Lower lobe of right lung (tissue), 2 donors: ENCODE measurements at regions not wholly inside any gene's neighbourhood (a gene's known extent, or its start where the extent isn't known, plus 50 kb on each side); places are given as distances from the start of the nearest gene placed in this dataset.

Experiments
- ATAC-seq, 2 donors: fragments of 200-7000 bp; cut with Tn5 transposase; one replicate each; pipeline ENCODE4 v1.9.1; 2020 to 2022; ENCODE audit warnings: mild to moderate bottlenecking in 2 of 2, moderate library complexity in 2 of 2
- DNase-seq: peaks from one replicate; pipeline ENCODE4 v3.0.0-alpha.2; 2020
- H3K27ac ChIP-seq: fragments of 200-600 bp; one replicate; pipeline ENCODE4 v1.8.0; 2022
- H3K27me3 ChIP-seq: fragments of 200-600 bp; one replicate; pipeline ENCODE4 v1.8.0; 2022; ENCODE audit warnings: low read depth
- H3K36me3 ChIP-seq: fragments of 200-600 bp; one replicate; pipeline ENCODE4 v1.8.0; 2022; ENCODE audit warnings: mild to moderate bottlenecking
- H3K4me1 ChIP-seq: fragments of 200-600 bp; one replicate; pipeline ENCODE4 v1.8.0; 2022
- H3K4me3 ChIP-seq: fragments of 200-600 bp; one replicate; pipeline ENCODE4 v1.8.0; 2022; ENCODE audit warnings: mild to moderate bottlenecking
- H3K9me3 ChIP-seq: fragments of 200-600 bp; one replicate; pipeline ENCODE4 v1.8.0; 2022
- CTCF ChIP-seq: fragments of 200-600 bp; IDR thresholded peaks from one replicate; pipeline ENCODE4 v1.8.0; 2022; ENCODE audit warnings: antibody characterized with exemption, mild to moderate bottlenecking
- intact Hi-C: fragments of 100-400 bp; cut with DNase I; formaldehyde crosslinking; loops from one replicate; pipeline ENCODE4 v1.11.0; 2022
- donor health status: DM: no; HTN: yes; CAD: no; lungs with severe emphysema.

GRCh38 chr17:13337151-13337550 lies 264.6 kb downstream of the HS3ST3A1 start:
- no peaks in the 10 kb centered on the region for H3K36me3 ChIP-seq
- H3K4me1 ChIP-seq: no peaks in the 10 kb centered on the region
- H3K4me3 ChIP-seq: no peak overlapping the region
- no peak overlapping the region for H3K27ac ChIP-seq
- no peaks in the 10 kb centered on the region for H3K27me3 ChIP-seq
- no peaks in the 10 kb centered on the region for H3K9me3 ChIP-seq
- no peak for DNase-seq
- no peak for TF ChIP-seq CTCF
- intact Hi-C loops: no loop called here
- ATAC-seq: no peak

GRCh38 chr17:13334374-13334773 lies 267.4 kb downstream of the HS3ST3A1 start:
- TF ChIP-seq CTCF: no peak
- DNase-seq: no peak
- H3K27me3 ChIP-seq: no peaks in the 10 kb centered on the region
- H3K27ac ChIP-seq: no peak overlapping the region
- H3K9me3 ChIP-seq: no peaks in the 10 kb centered on the region
- no peak for ATAC-seq
- intact Hi-C loops: no loop called here
- H3K36me3 ChIP-seq: no peaks in the 10 kb centered on the region
- no peaks in the 10 kb centered on the region for H3K4me1 ChIP-seq
- H3K4me3 ChIP-seq: no peak overlapping the region

GRCh38 chr17:13333661-13334060 lies 268.1 kb downstream of the HS3ST3A1 start:
- intact Hi-C loops: no loop called here
- no peaks in the 10 kb centered on the region for H3K36me3 ChIP-seq
- ATAC-seq (no peak), DNase-seq (no peak)
- no peaks in the 10 kb centered on the region for H3K27me3 ChIP-seq
- no peak for TF ChIP-seq CTCF
- no peaks in the 10 kb centered on the region for H3K4me1 ChIP-seq
- no peak overlapping the region for H3K27ac ChIP-seq
- H3K9me3 ChIP-seq: no peaks in the 10 kb centered on the region
- H3K4me3 ChIP-seq: no peak overlapping the region

- no peaks in the 10 kb centered on the region for H3K9me3 ChIP-seq
- DNase-seq: no peak
- H3K4me1 ChIP-seq: no peaks in the 10 kb centered on the region
- H3K4me3 ChIP-seq: no peak overlapping the region
- H3K27me3 ChIP-seq: no peaks in the 10 kb centered on the region
- intact Hi-C loops: no loop called here
- no peak for TF ChIP-seq CTCF
- ATAC-seq: no peak
- H3K36me3 ChIP-seq: no peaks in the 10 kb centered on the region
- no peak overlapping the region for H3K27ac ChIP-seq
Observed at GRCh38 chr17:13332207-13332606, 269.5 kb downstream of the HS3ST3A1 start.

- Histone ChIP-seq H3K4me1 (no peaks in the 10 kb centered on the region), H3K36me3 (no peaks in the 10 kb centered on the region), H3K9me3 (no peaks in the 10 kb centered on the region), H3K27me3 (no peaks in the 10 kb centered on the region), H3K4me3 (no peak overlapping the region), H3K27ac (no peak overlapping the region)
- intact Hi-C loops: no loop called here
- DNase-seq: no peak
- ATAC-seq: no peak
- no peak for TF ChIP-seq CTCF
Observed at GRCh38 chr17:13329421-13329820, 272.3 kb downstream of the HS3ST3A1 start.

GRCh38 chr17:13323990-13324389 lies 277.7 kb downstream of the HS3ST3A1 start:
- intact Hi-C loops: no loop called here
- Histone ChIP-seq H3K4me3 (no peak overlapping the region), H3K36me3 (no peaks in the 10 kb centered on the region), H3K27me3 (no peaks in the 10 kb centered on the region), H3K4me1 (peaks cover 8% of the 10 kb centered on the region), H3K27ac (no peak overlapping the region), H3K9me3 (no peaks in the 10 kb centered on the region)
- DNase-seq (no peak), ATAC-seq (no peak)
- TF ChIP-seq CTCF: no peak
